Activated naive CD4-positive, alpha-beta T cell treated with anti-CD3 and anti-CD28 coated beads, Interleukin-2, amount 50 U/mL, for 72 hours (primary cell): ENCODE measurements at regions not wholly inside any gene's neighbourhood (a gene's known extent, or its start where the extent isn't known, plus 50 kb on each side); places are given as distances from the start of the nearest gene placed in this dataset.
"Not testable (repeated sequence)": the region's sequence is repeated elsewhere in the genome, so short reads cannot be mapped to it uniquely, and the experiment has no call there.

Experiments
- ATAC-seq, 2 donors: fragments of 150-1000 bp; cut with Tn5 transposase; 2 replicates each; pipeline ENCODE4 v1.10.0; 2021; ENCODE audit warnings: mild to moderate bottlenecking in 2 of 2, moderate library complexity in 2 of 2
- DNase-seq, 2 donors: peaks; one replicate each; pipeline ENCODE4 v3.0.0; 2021 to 2022; ENCODE audit warnings: low spot score in 2 of 2
- H3K27ac Mint-ChIP-seq, 2 donors: one replicate each; pipeline ENCODE4 v1.8.0; 2022; ENCODE audit warnings: mild to moderate bottlenecking in 2 of 2, mixed read lengths in 2 of 2
- H3K36me3 Mint-ChIP-seq, 2 donors: one replicate each; pipeline ENCODE4 v1.8.0; 2022; ENCODE audit warnings: mixed read lengths in 2 of 2
- H3K9me3 Mint-ChIP-seq, 2 donors: one replicate each; pipeline ENCODE4 v1.8.0; 2022; ENCODE audit warnings: mixed read lengths in 2 of 2

GRCh38 chr11:110514967-110515366 is 85.2 kb downstream of the FDX1 start:
- DNase-seq (no peak), ATAC-seq (no peak)
- peaks cover 0 to 4% of the 10 kb centered on the region in 2 donors for H3K9me3 Mint-ChIP-seq
- H3K27ac Mint-ChIP-seq = peak overlapping the region in 1 of 2 donors; percentile 15
- no peaks in the 10 kb centered on the region for H3K36me3 Mint-ChIP-seq

GRCh38 chr11:110517381-110517780 is 87.6 kb downstream of the FDX1 start:
- DNase-seq, ATAC-seq, H3K9me3 Mint-ChIP-seq, H3K36me3 Mint-ChIP-seq, H3K27ac Mint-ChIP-seq: not testable (repeated sequence)

- ATAC-seq = no peak
These were observed 89.2 kb downstream of the FDX1 start for GRCh38 chr11:110518809-110519514.

GRCh38 chr11:110519796-110520195 is 90.0 kb downstream of the FDX1 start:
- Mint-ChIP-seq H3K9me3 (peaks cover 0 to 4% of the 10 kb centered on the region in 2 donors), H3K27ac (no peak overlapping the region), H3K36me3 (no peaks in the 10 kb centered on the region)
- DNase-seq (no peak), ATAC-seq (no peak)

More at GRCh38 chr11:110518809-110519514, 89.2 kb downstream of the FDX1 start:
- Mint-ChIP-seq H3K36me3 (no peaks in the 10 kb centered on the region), H3K9me3 (peaks cover 0 to 4% of the 10 kb centered on the region in 2 donors), H3K27ac (no peak overlapping the region)
- DNase-seq = no peak

GRCh38 chr11:110522471-110522870 is 92.7 kb downstream of the FDX1 start:
- no peaks in the 10 kb centered on the region for H3K36me3 Mint-ChIP-seq
- ATAC-seq = no peak
- no peak for DNase-seq
- H3K27ac Mint-ChIP-seq = no peak overlapping the region
- peaks cover 0 to 4% of the 10 kb centered on the region in 2 donors for H3K9me3 Mint-ChIP-seq

- ATAC-seq (no peak), DNase-seq (no peak)
- H3K9me3 Mint-ChIP-seq = peaks cover 7 to 14% of the 10 kb centered on the region in 2 donors
- H3K36me3 Mint-ChIP-seq = peaks cover 0 to 7% of the 10 kb centered on the region in 2 donors
- no peak overlapping the region for H3K27ac Mint-ChIP-seq
These were observed 94.5 kb downstream of the FDX1 start for GRCh38 chr11:110524238-110524637.

GRCh38 chr11:110525883-110526282 is 96.1 kb downstream of the FDX1 start:
- H3K36me3 Mint-ChIP-seq = peaks cover 0 to 7% of the 10 kb centered on the region in 2 donors
- DNase-seq (no peak), ATAC-seq (peak; percentile 36 to 41)
- H3K27ac Mint-ChIP-seq = no peak overlapping the region
- peaks cover 7 to 14% of the 10 kb centered on the region in 2 donors for H3K9me3 Mint-ChIP-seq

GRCh38 chr11:110526323-110526722 is 96.6 kb downstream of the FDX1 start:
- DNase-seq (no peak), ATAC-seq (peak in 1 of 2 donors; percentile 40)
- peaks cover 0 to 7% of the 10 kb centered on the region in 2 donors for H3K36me3 Mint-ChIP-seq

More at GRCh38 chr11:110526323-110526722, 96.6 kb downstream of the FDX1 start:
- Mint-ChIP-seq H3K9me3 (peaks cover 7 to 14% of the 10 kb centered on the region in 2 donors), H3K27ac (no peak overlapping the region)
